ENCODE measurements at regions not wholly inside any gene's neighbourhood (a gene's known extent, or its start where the extent isn't known, plus 50 kb on each side); places are given as distances from the start of the nearest gene placed in this dataset.

GRCh38 chr2:150312271-150312670, 175.2 kb downstream of the RND3 start:
- DNase-seq (ENCODE audit: low read depth in 2 of 2): no peak

GRCh38 chr2:150309311-150310080, 178.0 kb downstream of the RND3 start:
- DNase-seq (ENCODE audit: low read depth in 2 of 2): no peak

DNA sequence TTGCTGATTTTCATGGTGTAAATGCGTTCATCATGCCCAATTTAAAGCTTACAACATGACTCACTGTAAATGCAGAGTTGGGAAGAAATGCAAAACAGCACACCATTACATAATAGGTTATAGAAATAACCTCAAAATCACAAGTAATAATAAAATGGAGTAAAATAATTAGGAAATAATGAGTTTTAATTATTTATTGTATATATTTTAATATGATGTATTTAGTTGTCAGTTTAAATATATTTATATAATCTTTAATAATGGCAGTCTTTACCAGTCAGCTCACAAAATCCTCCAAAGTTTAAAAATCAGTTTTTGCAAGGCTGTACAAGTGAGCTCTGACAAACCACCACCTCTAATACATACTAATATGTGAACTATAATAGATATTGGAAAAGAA, 180.2 kb downstream of the RND3 start:
- no peak for DNase-seq (ENCODE audit: low read depth in 2 of 2)

GRCh38 chr2:150303281-150303680, 184.2 kb downstream of the RND3 start:
- DNase-seq (ENCODE audit: low read depth in 2 of 2): no peak

DNA sequence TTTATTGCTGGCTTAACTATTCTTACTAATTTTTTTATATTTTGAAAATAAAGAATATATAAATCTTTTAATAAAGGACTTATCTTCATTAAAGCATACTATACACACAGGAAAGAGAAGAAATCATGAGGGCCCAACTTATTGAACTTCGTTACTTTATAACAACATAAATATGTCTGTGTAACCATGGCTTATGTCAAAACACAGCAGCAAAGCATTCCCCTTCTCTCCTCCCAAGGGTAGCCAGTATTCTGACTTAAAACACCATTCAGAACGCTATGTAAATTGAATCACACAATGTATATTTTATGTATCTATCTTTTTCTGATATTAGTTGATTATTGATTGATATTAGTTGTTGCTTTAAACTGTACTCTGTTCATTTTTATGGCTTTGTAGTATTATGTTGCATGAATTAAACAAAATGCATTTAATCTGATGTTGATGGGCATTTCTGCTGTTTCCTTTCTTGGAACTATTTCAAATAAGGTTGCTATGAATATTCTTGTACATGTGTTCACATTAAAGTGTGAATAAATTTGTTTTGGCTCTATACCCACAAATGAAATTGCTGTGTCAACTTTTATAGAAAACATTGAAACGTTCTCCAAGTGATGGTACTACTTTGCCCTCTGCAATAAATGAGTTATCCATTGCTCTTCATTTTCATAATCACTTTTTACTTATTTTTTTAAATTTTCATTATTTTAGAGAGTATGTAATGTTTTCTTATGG, 188.7 kb downstream of the RND3 start:
- no peak for DNase-seq (ENCODE audit: low read depth in 2 of 2)

GRCh38 chr2:150296770-150297546, 190.5 kb downstream of the RND3 start:
- no peak for DNase-seq (ENCODE audit: low read depth in 2 of 2)

DNA sequence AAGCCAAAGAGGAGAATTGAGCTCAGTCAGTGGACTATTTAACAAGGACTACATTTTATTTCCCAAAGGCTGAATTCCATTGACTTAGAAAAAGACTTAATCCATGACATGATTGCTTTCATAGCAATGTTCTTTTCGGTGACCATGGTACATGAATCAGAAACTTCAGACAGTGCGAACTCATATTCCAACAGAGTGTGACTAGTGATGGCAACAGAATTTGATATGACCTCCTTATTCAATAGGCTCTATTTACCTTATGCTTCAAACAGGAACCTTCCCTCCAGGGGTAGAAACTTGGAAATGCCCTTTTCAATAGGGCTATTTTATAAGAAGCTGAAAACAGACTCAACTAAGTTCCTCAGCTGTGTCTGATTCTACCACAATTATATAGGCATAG, 191.9 kb downstream of the RND3 start:
- DNase-seq (ENCODE audit: low read depth in 2 of 2): no peak

GRCh38 chr2:150293771-150294170, 193.7 kb downstream of the RND3 start:
- no peak for DNase-seq (ENCODE audit: low read depth in 2 of 2)

DNA sequence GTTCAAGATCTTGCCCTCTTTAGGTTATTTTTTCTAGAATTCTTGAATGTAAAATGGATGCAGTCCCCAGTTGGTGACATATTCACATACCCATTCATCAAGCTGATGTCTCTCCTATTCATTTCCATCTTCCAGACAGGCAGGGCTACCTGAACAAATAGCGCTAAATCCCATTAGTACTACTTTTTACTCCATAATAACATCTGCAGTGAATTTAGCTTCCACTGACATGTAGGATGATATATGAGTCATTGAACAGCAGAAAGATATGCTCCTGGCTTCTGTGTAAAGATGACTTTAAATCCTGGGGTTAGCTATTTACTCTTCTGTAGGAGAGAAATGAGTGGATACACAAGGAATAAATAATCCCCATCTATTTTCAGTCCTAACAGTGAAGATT, 194.7 kb downstream of the RND3 start:
- DNase-seq (ENCODE audit: low read depth in 2 of 2): no peak

- no peak for DNase-seq (ENCODE audit: low read depth in 2 of 2)
Measured at GRCh38 chr2:150292192-150292591, 195.3 kb downstream of the RND3 start.

GRCh38 chr2:150286730-150287362, 200.6 kb downstream of the RND3 start:
- no peak for DNase-seq (ENCODE audit: low read depth in 2 of 2)

DNA sequence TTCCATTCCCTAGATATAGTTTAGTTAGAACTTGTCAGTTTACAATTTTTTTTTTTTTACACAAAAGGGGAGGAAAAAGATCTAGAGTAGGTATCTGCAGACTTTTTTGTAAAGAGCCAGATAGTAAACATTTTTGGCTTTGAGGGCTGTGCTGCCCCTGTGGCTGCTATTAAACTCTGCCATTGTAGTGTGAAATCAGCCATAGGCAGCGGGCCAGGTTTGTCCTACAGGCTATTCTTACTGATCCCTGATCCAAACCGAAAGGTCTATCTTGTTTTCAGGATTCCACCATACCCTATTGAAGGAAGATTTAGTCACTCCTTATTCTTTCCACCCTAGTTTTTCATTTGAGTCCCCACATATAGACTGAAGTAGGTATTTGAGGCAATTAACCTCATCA, 203.4 kb downstream of the RND3 start:
- DNase-seq (ENCODE audit: low read depth in 2 of 2): no peak

- no peak for DNase-seq (ENCODE audit: low read depth in 2 of 2)
Measured at GRCh38 chr2:150282771-150283371, 204.6 kb downstream of the RND3 start.

DNA sequence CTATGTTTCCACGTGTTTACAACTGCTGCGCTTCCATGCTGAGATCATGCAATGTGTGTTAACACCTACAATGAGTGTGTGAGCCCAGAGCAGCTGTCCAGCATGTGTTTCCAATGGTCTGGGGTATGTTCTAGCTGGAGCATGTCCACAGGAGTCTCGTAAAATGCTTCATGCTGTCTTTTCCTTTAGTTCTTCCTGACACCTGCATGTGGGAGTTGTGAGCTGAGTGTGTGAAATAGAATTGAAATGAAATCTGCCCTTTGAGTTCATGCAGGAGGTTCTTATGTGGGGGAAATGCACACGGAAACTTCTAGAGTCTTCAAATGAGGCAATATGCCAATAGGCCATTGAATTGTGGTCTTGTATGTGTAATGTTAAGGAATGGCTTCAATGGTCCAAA, 205.1 kb downstream of the RND3 start:
- DNase-seq (ENCODE audit: low read depth in 2 of 2): no peak

DNA sequence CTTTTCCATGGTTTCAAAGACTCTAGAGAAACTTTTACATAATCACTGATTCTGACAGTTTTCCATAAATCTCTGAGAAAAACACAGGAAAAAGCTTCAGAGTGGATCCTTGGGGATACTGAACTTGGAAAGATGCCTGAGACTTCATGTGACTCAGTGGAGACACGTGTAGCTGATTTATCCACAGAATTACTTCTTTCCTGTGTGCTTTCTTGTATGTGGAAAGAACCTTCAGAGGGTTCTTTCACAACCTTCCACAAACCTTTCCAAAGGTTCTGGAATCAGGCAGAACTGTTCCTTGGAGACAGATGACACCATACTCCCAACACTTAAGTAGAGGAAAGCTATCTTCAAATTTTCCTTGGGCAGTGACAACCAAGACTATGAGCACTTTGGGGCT, 207.2 kb downstream of the RND3 start:
- DNase-seq (ENCODE audit: low read depth in 2 of 2): no peak

DNA sequence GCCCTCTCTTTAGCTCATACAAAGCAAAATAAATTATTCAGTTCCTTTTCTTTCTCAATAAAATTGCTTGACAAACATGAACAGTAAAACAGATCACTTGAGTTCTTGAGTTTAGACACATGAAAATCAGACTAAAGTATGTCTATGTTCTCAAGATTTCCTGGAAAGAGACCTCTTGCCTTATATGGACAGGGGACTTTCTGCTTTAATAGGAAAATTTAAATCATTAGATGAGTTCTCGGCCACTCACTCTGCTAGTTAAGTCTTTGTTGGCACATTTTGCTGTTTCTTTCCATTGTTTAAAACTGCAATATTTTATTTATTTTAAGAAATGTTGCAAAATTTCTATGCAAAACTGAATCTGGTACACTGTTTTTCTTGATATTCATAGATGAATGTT, 207.8 kb downstream of the RND3 start:
- no peak for DNase-seq (ENCODE audit: low read depth in 2 of 2)

GRCh38 chr2:150276737-150277136, 210.7 kb downstream of the RND3 start:
- no peak for DNase-seq (ENCODE audit: low read depth in 2 of 2)

DNA sequence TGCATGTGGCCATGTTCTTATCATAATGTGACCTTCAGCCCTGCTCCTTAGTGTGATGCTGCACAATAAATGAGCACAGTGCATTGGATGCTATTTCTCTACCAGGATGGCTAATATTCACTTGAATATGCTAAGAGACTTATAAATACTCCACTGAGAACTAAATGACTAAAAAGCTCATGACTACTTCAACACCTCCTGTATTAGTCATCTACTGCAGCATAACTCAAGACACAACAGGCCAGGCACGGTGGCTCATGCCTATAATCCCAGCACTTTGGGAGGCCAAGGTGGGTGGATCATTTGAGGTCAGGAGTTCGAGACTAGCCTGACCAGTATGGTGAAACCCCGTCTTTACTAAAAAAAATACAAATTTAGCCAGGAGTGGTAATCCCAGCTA, 213.4 kb downstream of the RND3 start:
- no peak for DNase-seq (ENCODE audit: low read depth in 2 of 2)

GRCh38 chr2:150271952-150272802, 215.3 kb downstream of the RND3 start:
- DNase-seq (ENCODE audit: low read depth in 2 of 2): no peak

- no peak for DNase-seq (ENCODE audit: low read depth in 2 of 2)
Measured at GRCh38 chr2:150267651-150268415, 219.6 kb downstream of the RND3 start.
